GM23338 (cell line): ENCODE measurements at regions not wholly inside any gene's neighbourhood (a gene's known extent, or its start where the extent isn't known, plus 50 kb on each side); places are given as distances from the start of the nearest gene placed in this dataset.

ENCODE experiments used
- ATAC-seq: fragments of 200-7000 bp; cut with Tn5 transposase; 3 replicates; pipeline ENCODE4 v1.9.1; 2020
- DNase-seq: peaks from one replicate; pipeline ENCODE4 v3.0.0-alpha.2; 2015; ENCODE audit warnings: low spot score
- H2AFZ ChIP-seq: fragments of 200-600 bp; sonication (generic); 2 replicates; pipeline ENCODE4 v1.8.0; 2016; ENCODE audit warnings: antibody characterized with exemption, mild to moderate bottlenecking, moderate library complexity
- H3F3A ChIP-seq: fragments of 200-600 bp; sonication (generic); replicated peaks from 2 replicates; pipeline ENCODE4 v1.8.0; 2017; ENCODE audit warnings: antibody characterized with exemption, mixed run types, low read depth
- H3K27ac ChIP-seq: fragments of 200-600 bp; sonication (generic); 2 replicates; pipeline ENCODE4 v1.6.1; 2016; ENCODE audit warnings: low read depth
- H3K27me3 ChIP-seq: fragments of 200-600 bp; sonication (generic); 2 replicates; pipeline ENCODE4 v1.8.0; 2016; ENCODE audit warnings: mild to moderate bottlenecking, mixed run types, moderate library complexity; ENCODE audit not compliant: insufficient read depth
- H3K36me3 ChIP-seq: fragments of 200-600 bp; sonication (generic); 2 replicates; pipeline ENCODE4 v1.8.0; 2016; ENCODE audit warnings: mild to moderate bottlenecking; ENCODE audit not compliant: insufficient read depth
- H3K4me1 ChIP-seq: fragments of 200-600 bp; sonication (generic); 2 replicates; pipeline ENCODE4 v1.8.0; 2016; ENCODE audit warnings: mild to moderate bottlenecking, moderate library complexity; ENCODE audit not compliant: insufficient read depth
- H3K4me2 ChIP-seq: fragments of 200-600 bp; sonication (generic); 2 replicates; pipeline ENCODE4 v1.7.1; 2017; ENCODE audit warnings: mixed run types
- H3K4me3 ChIP-seq: fragments of 200-600 bp; sonication (generic); 2 replicates; pipeline ENCODE4 v1.6.1; 2016; ENCODE audit warnings: mixed run types
- H3K79me2 ChIP-seq: fragments of 200-600 bp; sonication (generic); replicated peaks from 2 replicates; pipeline ENCODE4 v1.8.0; 2017; ENCODE audit warnings: mild to moderate bottlenecking; ENCODE audit not compliant: insufficient read depth
- H3K9me2 ChIP-seq: fragments of 200-600 bp; sonication (generic); 2 replicates; pipeline ENCODE4 v1.8.0; 2017; ENCODE audit not compliant: insufficient read depth
- H4K20me1 ChIP-seq: fragments of 200-600 bp; sonication (generic); replicated peaks from 2 replicates; pipeline ENCODE4 v1.8.0; 2017; ENCODE audit warnings: mild to moderate bottlenecking; ENCODE audit not compliant: insufficient read depth
- H3K27ac Mint-ChIP-seq: 2 replicates; pipeline ENCODE4 v1.8.0; 2020; ENCODE audit warnings: inconsistent platforms, mild to moderate bottlenecking, moderate library complexity, mixed read lengths
- H3K27me3 Mint-ChIP-seq: 3 replicates; pipeline ENCODE4 v1.8.0; 2022; ENCODE audit warnings: low read depth, mild to moderate bottlenecking, moderate library complexity, mixed read lengths, inconsistent platforms; ENCODE audit not compliant: insufficient read depth, poor library complexity
- H3K36me3 Mint-ChIP-seq: 3 replicates; pipeline ENCODE4 v1.8.0; 2021; ENCODE audit warnings: low read depth, mild to moderate bottlenecking, inconsistent platforms, moderate library complexity, mixed read lengths
- H3K4me1 Mint-ChIP-seq: 3 replicates; pipeline ENCODE4 v1.8.0; 2020; ENCODE audit warnings: mild to moderate bottlenecking, inconsistent platforms, mixed read lengths
- H3K4me3 Mint-ChIP-seq: 3 replicates; pipeline ENCODE4 v1.8.0; 2021; ENCODE audit warnings: moderate library complexity, mild to moderate bottlenecking, inconsistent platforms, mixed read lengths
- H3K9me3 Mint-ChIP-seq: 3 replicates; pipeline ENCODE4 v1.8.0; 2020; ENCODE audit warnings: moderate library complexity, mild to moderate bottlenecking, inconsistent platforms, mixed read lengths
- EZH2 ChIP-seq: fragments of 200-600 bp; sonication (generic); IDR thresholded peaks from one replicate; pipeline ENCODE4 v1.8.0; 2017; ENCODE audit warnings: antibody characterized with exemption, mild to moderate bottlenecking, low read depth; ENCODE audit not compliant: unreplicated experiment
- ZNF462 ChIP-seq: fragments of 250-450 bp; sonication (Bioruptor Pico); IDR thresholded peaks from 2 replicates; pipeline ENCODE4 v1.5.0; 2020; ENCODE audit warnings: mild to moderate bottlenecking, moderate library complexity
- TF ChIP-seq, protein P1 (sequence below): IDR thresholded peaks from 2 replicates; pipeline ENCODE4 v1.6.1; 2016; ENCODE audit warnings: antibody characterized with exemption

DNA sequence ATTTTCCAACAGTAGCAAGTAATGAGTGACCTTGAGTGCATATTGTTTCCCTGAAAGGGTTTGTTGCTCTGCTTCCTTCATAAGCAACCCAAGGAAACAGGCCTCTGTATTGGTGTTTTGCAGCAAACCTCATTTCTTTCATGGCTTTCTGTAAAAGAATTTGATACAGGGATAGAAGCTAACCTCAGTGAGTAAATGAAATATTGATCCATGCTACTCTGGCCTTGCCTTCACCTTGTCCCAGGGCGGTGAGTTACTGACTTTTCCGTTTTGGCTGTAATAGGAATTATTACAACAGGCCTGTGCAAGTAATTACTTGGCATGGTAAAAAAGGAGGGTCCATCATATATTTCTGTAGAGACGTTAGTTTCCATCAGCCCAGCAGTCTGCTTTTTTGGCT lies 130.9 kb upstream of the MPPED2 start:
- ATAC-seq = no peak

More for the DNA sequence above, 130.9 kb upstream of the MPPED2 start:
- H3K4me2 ChIP-seq = no peak overlapping the region
- no peaks in the 10 kb centered on the region for H4K20me1 ChIP-seq
- no peaks in the 10 kb centered on the region for H3F3A ChIP-seq
- H3K4me1 ChIP-seq = no peaks in the 10 kb centered on the region; the same call in 1 of the 2 replicates
- H3K27me3 ChIP-seq = no peaks in the 10 kb centered on the region
- H3K27me3 Mint-ChIP-seq = peaks cover 2% of the 10 kb centered on the region
- no peaks in the 10 kb centered on the region; the same call in 2 of the 3 replicates for H3K9me3 Mint-ChIP-seq
- no peak overlapping the region for H3K27ac ChIP-seq
- no peaks in the 10 kb centered on the region for H3K36me3 ChIP-seq
- H3K9me2 ChIP-seq = peaks cover 11% of the 10 kb centered on the region
- 0 out of 2 replicates have a peak overlapping the region, but pooled peaks have one; percentile 19 for H3K27ac Mint-ChIP-seq
- TF ChIP-seq EZH2 (no peak), ZNF462 (no peak)
- TF ChIP-seq, protein P1, sequence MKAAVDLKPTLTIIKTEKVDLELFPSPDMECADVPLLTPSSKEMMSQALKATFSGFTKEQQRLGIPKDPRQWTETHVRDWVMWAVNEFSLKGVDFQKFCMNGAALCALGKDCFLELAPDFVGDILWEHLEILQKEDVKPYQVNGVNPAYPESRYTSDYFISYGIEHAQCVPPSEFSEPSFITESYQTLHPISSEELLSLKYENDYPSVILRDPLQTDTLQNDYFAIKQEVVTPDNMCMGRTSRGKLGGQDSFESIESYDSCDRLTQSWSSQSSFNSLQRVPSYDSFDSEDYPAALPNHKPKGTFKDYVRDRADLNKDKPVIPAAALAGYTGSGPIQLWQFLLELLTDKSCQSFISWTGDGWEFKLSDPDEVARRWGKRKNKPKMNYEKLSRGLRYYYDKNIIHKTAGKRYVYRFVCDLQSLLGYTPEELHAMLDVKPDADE = no peak
- H3K79me2 ChIP-seq = no peaks in the 10 kb centered on the region
- no peak overlapping the region for H3K4me3 Mint-ChIP-seq
- H3K4me1 Mint-ChIP-seq = peaks cover 8% of the 10 kb centered on the region; the same call in 2 of the 3 replicates
- H2AFZ ChIP-seq = peak overlapping the region; percentile 70; the same call in 1 of the 2 replicates
- no peak for DNase-seq
- no peaks in the 10 kb centered on the region for H3K36me3 Mint-ChIP-seq
- no peak overlapping the region for H3K4me3 ChIP-seq
